ENCODE measurements at regions not wholly inside any gene's neighbourhood (a gene's known extent, or its start where the extent isn't known, plus 50 kb on each side); places are given as distances from the start of the nearest gene placed in this dataset.

- TF ChIP-seq CTCF (IDR thresholded peaks at IDR 0.05) (no peak), POLR2A (IDR thresholded peaks at IDR 0.05) (no peak)
Observed at GRCh38 chrX:110419512-110419911, 60.9 kb downstream of the RTL9 start.

Measured in uterus (tissue), 2 donors.